ENCODE measurements at regions not wholly inside any gene's neighbourhood (a gene's known extent, or its start where the extent isn't known, plus 50 kb on each side); places are given as distances from the start of the nearest gene placed in this dataset.

DNA sequence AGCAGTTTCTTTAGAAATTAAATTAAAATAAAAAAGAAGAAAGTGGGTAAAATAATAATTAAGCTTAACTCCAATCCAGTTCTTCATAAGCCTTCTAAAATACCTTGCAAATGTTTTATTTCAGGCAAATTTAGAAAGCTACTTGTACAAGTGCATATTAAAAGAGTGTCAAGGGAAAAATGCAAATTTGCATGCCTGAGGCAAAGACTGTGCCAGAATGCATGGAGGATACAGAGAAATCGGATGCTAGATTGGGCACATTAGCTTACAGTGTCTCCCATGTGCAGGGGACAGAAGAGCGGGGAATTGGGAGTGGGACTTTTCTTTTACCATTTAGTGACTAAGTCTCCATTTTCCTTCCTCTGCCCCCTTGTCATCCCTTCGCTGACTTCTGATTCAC is 173.0 kb upstream of the NWD2 start:
- no peak overlapping the region for H3K4me3 ChIP-seq
- no peaks in the 10 kb centered on the region for H4K20me1 ChIP-seq (replicated peaks; ENCODE audit: control insufficient read depth, insufficient read depth, low read length)
- TF ChIP-seq RBM17 (IDR thresholded peaks at IDR 0.05; ENCODE audit: borderline replicate concordance, low read depth, low read length), result no peak
- no peak for TF ChIP-seq NEUROD1 (IDR thresholded peaks at IDR 0.05; ENCODE audit: borderline replicate concordance, low read depth, low read length, partially characterized antibody)
- no peak for TF ChIP-seq FOSL1 (tag; conservative IDR thresholded peaks at IDR 0.05)
- TF ChIP-seq, protein P1, sequence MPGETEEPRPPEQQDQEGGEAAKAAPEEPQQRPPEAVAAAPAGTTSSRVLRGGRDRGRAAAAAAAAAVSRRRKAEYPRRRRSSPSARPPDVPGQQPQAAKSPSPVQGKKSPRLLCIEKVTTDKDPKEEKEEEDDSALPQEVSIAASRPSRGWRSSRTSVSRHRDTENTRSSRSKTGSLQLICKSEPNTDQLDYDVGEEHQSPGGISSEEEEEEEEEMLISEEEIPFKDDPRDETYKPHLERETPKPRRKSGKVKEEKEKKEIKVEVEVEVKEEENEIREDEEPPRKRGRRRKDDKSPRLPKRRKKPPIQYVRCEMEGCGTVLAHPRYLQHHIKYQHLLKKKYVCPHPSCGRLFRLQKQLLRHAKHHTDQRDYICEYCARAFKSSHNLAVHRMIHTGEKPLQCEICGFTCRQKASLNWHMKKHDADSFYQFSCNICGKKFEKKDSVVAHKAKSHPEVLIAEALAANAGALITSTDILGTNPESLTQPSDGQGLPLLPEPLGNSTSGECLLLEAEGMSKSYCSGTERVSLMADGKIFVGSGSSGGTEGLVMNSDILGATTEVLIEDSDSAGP (CRISPR knock-in tag; IDR thresholded peaks at IDR 0.05), result no peak
- no peak for TF ChIP-seq ZKSCAN8 (CRISPR knock-in tag; IDR thresholded peaks at IDR 0.05)
- TF ChIP-seq SAFB2 (IDR thresholded peaks at IDR 0.05; ENCODE audit: borderline replicate concordance, low read depth, low read length, severe bottlenecking), result no peak
- no peak for TF ChIP-seq ZSCAN32 (CRISPR knock-in tag; IDR thresholded peaks at IDR 0.05)
- TF ChIP-seq ZC3H11A (IDR thresholded peaks at IDR 0.05; ENCODE audit: low read depth, low read length), result no peak
- H3K9me1 ChIP-seq (ENCODE audit: control insufficient read depth, insufficient read depth, low read length), result no peaks in the 10 kb centered on the region
- ChIA-PET CTCF (ENCODE audit: low intra/inter-chr PET ratio) (no interaction called here), POLR2A (no interaction called here)
- H3K36me3 ChIP-seq (ENCODE audit: control insufficient read depth, insufficient read depth, low read length), result no peaks in the 10 kb centered on the region
- no peaks in the 10 kb centered on the region for H3K27me3 ChIP-seq (ENCODE audit: control insufficient read depth in 2 of 2, insufficient read depth in 2 of 2, low read length in 2 of 2)
- no peak overlapping the region for H3K9ac ChIP-seq (ENCODE audit: insufficient read depth in 1 of 2, low read depth in 2 of 2, low read length in 2 of 2)
- no peaks in the 10 kb centered on the region; a peak in 1 of 5 replicates for H3K4me1 ChIP-seq (replicated peaks in 1 of 2; ENCODE audit: control insufficient read depth in 2 of 2, insufficient read depth in 2 of 2, low read length in 2 of 2)
- H2AFZ ChIP-seq (ENCODE audit: low read depth, low read length), result no peak overlapping the region
- 6% methylated on average over 3 of the region's 3 CpGs for WGBS (ENCODE audit: insufficient coverage, low coverage, missing lambda C conversion rate)
- in situ Hi-C loops (cut with MboI) (no loop called here), intact Hi-C loops (cut with micrococcal nuclease) (no loop called here)
- ATAC-seq (no peak), FAIRE-seq (no peak), DNase-seq (ENCODE audit: extremely low read depth in 1 of 4, low spot score in 3 of 4) (no peak)
- no TSS peak for BruUV-seq (replicated peaks)
- H3K9me3 ChIP-seq (replicated peaks; ENCODE audit: control insufficient read depth, insufficient read depth, low read depth, low read length), result no peaks in the 10 kb centered on the region
- H3K4me2 ChIP-seq (ENCODE audit: insufficient read depth, low read length), result no peak overlapping the region
- no peaks in the 10 kb centered on the region for H3K79me2 ChIP-seq (ENCODE audit: control insufficient read depth, insufficient read depth, low read length)
- no peak overlapping the region for H3K27ac ChIP-seq (ENCODE audit: extremely low read depth, low read depth, low read length)
